COLO829 (cell line): ENCODE measurements at regions not wholly inside any gene's neighbourhood (a gene's known extent, or its start where the extent isn't known, plus 50 kb on each side); places are given as distances from the start of the nearest gene placed in this dataset.

Experiments
- DNase-seq: peaks from one replicate; pipeline ENCODE4 v3.0.0; 2012; ENCODE audit warnings: low spot score

DNA sequence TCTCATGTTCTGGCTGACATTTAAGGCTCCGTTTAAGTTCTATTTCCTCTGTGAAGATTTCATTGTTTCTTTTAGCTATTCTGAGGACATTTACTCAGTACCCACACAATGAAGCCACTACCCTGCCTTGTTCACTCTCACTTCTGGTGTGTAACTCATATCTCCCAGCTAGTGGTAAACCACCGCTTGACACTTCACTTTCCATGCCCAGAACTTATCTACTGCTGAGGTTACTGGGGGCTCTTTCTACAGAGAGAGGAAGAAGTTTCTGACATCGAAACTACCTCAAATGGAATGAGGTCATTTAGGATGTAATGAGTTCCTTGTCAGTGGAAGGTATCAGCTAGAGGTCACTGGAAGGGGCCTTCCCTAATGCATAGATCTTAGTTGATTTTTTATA, 501.5 kb downstream of the DMAC1 start:
- DNase-seq = no peak

DNA sequence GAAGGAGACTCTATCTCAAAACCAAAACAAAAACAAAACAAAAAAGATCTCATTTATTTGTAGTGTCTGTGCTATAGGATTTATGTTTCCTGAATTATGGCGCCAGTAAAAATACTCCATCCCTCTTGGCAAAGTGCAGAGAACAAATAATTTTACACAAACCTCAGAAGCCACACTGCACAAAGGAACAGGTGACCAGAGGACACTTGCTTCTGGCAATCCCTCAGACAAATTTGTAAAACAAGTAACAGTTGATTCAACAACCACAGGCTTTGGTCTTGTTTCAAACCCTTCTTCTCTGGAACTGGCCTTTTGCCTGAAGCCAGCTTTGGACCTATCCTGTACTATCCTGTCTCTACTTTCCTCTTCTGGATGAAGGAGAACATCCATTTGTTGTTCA, 502.1 kb downstream of the DMAC1 start:
- DNase-seq = no peak

DNA sequence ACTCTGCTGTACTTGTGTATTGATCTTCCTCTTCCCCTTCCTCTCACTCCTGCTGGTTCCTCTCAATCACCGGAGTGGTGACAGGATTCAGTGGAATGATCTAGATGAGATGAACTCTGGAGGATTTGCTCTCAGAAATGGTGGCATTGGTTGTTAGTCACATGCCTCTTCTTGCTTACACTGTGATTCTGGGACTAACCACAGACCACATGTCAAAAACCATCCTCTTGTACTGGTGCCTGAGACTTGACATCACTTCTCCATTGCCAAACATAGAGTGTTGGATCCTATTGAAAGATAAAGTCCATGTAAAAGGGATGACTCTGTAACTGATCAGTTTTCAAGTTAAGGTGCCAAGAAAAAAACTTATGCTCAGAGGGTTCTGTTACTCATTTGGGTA, 506.5 kb downstream of the DMAC1 start:
- DNase-seq = no peak

DNA sequence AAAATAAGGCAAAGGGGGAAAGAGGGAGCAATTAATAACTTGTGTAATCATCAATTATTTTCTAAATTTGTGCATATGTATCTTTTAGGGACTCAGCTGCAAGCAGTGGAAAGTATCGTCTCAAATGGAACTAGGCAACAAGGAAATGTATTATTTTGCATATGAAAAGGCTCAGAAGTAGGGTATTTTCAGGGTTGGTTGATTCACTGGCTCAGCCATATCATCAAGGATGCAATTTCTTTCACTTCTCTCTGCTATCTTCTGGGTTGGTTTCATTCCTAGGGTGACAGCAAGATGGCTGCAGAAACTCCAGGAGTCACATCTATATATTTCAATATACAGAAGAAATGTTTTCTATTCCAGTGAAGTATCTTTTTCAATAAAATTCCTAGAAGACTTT, 509.8 kb downstream of the DMAC1 start:
- no peak for DNase-seq

DNA sequence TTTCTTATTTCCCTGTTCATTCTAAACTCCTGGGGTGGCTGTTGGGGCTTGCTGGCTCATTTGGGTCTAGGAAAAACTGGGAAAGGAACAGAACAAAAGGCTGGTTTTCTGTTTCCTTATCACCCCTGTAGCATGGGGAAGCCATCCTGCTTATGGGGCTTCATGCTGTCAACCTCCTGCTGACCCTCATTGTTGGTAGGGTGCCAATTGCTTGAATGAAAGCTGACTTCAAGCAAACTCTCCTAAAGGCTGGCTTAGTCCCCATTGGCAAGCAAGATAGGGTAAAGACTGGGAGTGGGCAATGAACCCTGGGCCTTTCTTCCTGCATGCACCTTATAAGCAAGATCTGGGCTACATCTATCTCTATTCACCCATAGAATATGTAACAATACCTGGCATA, 511.6 kb downstream of the DMAC1 start:
- no peak for DNase-seq

DNA sequence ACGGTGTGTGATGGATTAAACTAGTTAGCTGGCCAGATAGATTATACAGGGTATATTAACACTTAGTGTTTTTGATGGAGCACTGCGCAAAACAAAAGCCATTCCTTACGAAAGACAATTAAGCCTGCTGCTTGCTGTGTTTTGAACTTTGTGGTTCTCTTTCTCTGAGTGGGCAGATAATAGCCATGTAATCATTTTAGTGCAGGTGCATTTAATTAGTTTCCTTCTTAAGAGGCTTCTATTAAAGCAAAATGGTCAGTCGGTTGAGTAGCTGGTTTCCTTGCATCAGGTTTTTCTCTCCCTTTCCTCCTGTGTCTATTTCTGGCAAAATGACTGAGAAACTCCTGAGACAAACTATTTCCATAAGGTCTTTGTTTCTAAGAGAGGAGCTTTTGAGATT, 512.5 kb downstream of the DMAC1 start:
- no peak for DNase-seq

DNA sequence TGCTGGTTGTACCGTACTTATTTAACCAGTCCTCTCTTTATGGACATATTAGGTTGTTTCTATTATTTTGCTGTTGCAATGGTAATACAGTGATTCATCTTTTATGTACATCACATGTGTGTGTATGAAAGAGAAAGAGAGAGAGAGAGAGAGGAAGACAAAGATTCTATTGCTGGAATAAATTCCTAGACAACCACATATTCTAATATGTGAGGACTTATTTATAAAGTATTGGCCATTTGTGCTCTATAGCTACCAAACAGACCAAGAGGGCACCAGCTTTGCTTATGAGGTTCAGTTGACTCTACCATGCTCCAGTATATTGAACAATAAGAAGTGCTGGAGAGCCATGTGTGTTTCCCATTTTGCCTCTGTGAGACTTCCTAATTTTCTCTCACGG, 513.5 kb downstream of the DMAC1 start:
- peak; percentile 3 for DNase-seq

DNA sequence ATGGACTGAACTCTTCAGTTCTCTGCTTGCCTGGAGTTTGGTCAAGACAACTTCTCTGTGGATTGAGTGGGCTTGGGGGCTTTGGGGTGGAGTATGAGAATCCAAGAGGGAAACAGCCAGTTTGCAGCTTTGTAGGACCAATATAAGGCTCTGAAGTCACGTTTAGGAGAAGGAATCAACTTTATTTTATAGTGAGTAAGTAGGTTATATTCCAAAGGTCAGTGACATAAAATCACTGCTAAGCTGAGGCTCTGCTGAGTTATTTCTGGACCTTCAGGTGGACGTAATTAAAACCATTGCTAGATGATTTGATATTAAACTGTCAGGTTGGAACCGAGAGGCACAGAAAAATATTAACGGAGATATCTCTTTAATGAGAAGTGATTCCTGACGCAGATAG, 514.4 kb downstream of the DMAC1 start:
- no peak for DNase-seq

DNA sequence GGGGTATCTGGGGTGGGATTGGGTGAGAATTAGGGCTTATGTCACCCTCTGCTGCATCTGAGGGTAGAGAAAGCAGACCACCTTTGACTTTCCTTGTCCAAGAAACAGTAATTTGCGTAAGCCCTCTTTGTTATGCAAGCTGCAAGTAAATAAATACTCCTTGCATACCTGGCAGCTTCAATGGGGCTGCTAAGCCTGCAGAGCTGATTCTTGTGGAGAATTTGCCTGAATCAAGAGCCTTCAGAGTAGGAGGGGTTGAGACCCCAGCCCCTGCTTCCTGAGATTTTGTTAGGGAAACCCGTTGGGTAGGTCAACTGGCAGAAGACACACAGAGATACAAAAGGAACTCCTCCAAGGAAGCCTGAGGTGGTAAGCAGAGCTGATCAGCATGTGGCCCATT, 515.1 kb downstream of the DMAC1 start:
- no peak for DNase-seq

DNA sequence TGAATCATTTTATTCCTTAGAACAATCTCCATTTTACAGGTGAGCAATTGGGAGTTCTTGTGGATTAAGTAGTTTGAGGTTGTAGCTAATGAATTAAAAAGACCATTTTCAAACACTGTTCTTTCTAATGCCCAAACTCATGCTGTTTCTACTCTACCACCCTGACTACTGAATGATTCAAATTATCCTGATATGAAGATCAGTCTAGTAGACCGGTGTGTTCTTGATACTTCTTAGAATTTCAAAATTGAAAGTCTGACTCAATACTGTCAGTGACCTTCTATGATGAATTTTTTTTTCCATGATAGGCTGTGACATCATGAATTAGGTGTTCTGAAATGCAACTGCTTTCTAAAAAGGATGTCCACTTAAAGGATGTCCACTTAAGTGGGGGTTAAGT, 515.5 kb downstream of the DMAC1 start:
- no peak for DNase-seq

DNA sequence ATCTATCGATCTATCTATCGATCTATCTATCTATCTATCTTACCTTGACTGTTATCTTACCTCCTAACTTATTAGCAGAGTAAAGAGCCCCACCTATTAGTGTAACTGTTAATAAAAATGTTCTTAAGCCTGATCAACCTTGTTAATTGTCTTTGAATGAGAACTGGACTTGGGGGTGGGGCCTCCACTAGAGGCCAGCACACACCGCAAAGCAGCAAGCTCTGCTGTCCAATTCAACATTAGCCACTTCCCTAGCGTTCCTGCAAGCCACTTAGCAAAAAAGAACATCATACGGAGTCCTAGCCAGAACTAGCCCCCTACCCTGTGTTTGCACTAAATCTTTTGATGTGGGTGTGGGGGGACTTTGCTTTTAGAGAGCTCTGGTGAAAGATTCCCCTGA, 515.8 kb downstream of the KDM4C start:
- peak; percentile 6 for DNase-seq

DNA sequence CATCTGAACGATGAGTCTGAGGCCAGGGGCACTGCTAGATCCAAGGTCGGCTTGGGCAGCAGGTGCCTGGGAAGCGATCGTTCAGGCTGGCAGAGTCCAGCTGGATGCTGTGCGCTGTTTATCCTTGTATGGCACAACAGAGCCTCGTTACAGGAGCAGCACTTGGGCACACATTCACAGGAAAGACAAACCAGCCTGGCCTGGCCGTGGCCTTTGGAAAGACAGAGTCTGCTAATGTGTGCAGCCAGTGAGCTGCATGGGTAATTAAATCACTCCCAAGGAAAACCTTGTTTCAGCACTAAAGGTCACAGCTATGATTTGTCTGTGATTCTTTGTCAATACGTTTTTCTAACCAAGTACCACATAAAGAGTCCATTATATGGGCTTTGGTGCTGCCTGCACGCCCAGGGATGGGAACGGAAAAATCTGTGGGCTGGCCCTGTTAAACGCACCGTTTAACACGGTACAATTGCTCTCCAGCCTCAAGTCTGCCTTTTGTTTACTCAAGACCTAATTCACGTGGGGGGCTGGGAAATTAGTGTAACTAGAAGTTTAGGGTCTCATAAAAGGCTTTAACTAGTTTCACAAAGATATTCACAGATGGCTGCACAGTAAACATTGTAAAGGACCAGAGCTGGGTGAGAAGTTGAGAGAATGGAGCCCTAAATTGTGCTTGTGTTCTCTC, 509.3 kb downstream of the KDM4C start:
- peak; percentile 72 for DNase-seq

DNA sequence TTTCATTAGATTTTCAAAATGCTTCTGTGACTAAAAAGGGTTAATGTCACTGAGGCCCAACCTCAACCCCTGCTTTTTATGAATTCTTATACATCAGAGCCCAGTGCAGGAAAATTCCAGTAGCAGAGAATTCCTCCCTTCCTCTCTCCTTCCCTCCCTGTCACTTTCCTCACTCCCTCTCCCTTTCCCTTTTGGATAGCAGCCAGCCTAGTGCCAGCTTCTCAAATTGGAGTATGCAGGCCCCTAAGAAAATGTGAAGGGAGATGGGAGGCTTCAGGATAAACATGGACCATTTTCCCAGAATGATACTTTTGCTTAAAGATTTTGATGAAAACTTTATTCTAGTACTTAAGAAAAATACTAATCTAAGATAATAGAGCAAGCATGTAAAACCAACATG, 507.4 kb downstream of the KDM4C start:
- no peak for DNase-seq

DNA sequence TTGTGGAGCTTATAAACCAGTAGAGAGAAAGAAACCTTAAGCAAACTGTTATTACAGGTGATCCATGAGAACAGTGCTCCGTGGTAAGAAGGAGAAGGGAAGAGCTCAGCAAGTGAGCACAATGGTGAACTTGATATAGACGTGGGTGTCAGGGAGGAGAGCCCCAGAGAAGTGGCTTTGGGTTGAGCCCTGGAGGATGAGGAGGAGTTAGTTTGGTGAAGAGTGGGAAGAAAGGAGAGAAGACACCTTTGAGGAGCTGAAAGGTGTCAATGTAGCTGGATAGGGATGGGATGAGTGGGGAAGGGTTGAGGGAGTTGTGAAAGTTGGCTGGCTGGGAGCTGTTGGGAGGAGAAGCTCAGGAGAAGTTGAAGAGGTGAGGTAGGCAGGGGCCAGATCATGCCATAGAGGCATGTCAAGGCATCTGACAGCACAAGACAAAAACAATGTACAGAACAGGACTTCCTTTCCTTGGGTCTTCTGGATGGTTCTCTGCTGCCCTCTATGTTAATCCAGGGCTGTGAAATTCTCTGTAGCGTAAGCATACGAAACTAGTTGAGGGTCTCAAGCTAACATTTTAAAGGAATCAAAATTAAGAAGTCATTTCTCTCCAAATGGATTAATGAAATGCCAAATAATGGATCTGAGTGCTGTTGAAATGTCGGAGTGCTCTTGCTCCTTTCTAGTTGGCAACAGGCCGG, 501.9 kb downstream of the KDM4C start:
- DNase-seq = no peak

DNA sequence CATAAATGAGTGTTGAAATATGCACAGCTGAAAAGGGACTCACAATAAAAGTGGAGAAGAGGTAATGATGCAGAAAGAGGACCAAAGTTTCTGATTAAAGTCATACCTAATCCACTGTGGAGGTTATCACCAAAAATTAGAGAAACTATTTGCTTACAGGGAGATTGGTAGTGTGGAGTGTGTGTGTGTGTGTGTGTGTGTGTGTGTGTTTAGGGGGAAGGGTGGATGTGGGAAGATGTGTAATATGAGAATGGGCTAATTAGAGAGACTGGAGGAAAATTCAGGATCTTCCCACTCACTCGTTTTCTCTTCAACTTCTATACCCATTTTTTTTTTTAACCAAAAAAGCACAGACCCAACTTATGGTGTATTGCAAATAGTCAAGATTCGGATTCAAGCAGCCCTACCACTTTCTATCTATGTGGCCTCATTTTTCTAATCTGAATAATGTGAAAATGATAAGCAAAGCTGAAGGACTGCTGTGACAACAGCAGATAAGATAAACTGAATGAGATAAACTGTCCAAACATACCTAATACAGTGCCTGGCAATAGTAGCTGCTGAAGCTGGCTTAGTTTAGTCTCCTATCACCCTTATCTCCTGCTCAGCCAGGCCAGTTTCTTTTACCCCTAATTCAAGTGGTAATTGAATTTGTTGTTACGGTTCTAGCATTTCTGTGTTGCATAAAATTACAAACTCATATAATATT, 501.1 kb downstream of the KDM4C start:
- no peak for DNase-seq

DNA sequence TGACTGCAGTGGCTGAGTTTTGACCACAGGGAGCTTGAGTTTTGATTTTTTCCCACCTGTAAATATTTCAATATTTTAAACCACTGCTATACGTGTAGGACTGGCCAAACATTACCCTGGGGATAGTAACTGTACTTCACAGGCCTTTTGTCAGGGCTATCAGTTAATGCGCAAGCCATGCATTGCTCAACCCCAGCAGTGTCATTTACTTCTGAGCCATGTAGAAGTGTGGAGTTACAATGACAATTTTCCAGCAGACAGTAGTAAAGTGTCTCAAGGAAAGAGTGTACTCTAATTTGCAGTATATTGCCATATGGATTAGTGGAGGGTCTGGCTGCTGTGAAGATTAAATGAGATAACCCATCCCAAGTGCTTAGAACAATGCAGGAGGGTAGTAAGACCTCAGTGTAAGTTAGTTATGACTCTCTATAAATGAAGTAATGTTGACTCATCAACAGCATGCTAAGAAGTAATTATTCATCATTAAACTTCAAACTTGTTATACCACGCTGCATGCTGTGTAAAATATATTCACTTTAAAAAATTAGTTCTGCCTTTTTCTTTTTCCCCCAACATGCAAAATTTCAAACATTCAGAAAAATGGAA, 489.2 kb downstream of the KDM4C start:
- DNase-seq = no peak

DNA sequence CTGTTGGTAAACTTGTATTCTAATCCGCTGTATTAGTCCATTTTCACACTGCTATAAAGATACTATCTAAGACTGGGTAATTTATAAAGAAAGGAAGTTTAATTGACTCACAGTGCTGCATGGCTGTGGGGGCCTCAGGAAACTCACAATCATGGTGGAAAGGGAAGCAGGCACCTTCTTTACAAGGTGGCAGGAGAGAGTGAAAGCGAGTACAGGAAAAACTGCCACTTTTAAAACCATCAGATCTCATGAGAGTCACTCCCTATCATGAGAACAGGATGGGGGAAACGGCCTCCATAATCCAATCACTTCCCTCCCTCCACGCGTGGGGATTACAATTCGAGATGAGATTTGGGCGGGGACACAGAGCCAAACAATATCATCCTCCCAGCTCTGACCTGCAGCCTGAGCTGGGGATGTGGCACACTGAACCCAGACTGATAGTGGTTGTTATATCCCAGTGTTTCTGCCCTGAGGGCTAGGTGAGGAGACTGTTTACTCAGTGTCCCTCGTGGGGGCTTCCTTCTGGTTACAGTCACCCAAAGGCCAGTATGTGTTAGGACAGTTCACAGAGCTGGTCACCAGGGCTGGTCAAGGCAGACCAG, 488.3 kb downstream of the KDM4C start:
- DNase-seq = no peak

DNA sequence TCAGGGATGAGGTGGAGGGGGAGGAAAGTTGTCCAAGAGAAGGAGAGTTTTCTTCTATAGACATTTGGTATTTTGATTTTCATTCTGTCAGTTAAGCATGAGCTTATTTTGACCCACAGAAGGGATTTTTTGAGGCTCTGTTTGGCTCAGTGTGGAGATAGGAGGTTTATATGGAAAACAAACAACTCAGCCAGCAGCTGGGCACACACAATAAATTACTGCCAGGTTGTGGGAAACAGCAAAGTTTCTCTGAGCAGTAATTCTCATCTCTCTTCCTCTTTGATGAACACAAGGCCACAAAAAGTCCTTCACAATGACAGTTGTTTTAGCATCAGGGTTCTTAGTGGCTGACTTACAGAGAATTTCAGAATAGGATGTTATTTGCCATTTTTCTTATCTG, 486.1 kb downstream of the KDM4C start:
- DNase-seq = no peak

DNA sequence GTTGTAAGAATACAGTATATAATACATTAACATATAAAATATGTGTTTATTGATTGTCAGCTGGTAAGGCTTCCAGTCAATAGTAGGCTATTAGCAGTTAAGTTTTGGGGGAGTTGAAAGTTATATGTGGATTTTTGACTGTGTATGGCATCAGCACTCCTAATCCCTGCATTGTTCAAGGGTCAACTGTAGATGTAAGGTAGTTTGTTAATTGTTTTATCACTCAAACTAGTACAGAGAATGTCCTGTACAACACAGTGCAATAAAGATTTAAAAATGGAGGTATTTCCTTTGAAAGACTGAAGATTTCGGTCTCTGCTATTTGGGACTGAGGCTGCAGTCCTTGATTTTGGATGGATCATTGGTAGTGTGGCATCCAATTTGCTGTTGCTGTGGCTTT, 484.4 kb downstream of the KDM4C start:
- no peak for DNase-seq

DNA sequence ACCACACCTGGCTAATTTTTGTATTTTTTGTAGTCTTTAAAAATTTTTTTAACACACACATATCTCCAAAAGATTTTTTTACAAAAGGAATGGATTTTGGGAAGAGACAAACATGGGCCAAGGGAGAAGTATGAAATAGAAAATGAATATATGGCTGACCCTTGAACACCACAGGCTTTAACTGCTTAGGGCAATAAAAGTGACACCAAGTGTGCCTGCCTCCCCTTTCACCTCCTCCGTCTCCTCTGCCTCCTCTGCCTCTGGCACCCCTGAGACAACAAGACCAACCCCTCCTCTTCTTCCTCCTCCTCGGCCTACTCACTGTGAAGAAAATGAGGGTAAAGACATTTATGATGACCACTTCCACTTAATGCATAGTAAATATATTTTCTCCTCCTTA, 483.9 kb downstream of the KDM4C start:
- no peak for DNase-seq

DNA sequence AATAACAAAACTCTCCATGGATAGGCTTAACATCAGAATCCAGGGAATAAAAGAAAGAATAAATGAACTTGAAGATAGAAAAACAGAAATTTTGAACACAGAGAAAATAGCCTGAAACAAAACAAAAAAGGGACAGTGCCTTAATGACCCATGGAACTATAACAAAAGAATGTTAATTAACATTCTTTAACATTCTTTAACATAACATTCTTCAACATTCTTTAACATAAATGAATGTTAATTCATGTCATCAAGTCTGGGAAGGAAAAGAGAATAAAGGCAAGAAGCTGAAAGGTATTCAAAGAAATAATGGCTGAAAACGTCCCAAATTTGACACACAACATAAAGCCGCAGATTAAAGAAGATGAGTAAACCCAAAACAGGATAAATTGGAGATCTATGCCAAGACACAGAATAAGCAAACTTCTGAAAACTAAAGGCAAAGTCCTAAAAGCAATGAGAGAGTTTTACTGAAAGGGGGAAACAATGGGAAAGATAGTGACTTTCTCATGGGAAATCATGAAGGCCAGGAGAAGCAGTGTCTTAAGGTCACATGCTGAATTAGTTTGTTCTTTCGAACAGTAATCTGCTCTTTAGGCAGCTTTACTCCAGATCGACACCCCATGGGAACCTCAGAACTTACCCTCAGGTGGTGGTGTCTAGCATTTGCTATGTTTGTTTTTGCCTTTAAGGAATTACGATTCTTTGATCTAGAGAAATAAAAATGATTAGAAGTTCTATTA, 483.0 kb downstream of the KDM4C start:
- DNase-seq = no peak

DNA sequence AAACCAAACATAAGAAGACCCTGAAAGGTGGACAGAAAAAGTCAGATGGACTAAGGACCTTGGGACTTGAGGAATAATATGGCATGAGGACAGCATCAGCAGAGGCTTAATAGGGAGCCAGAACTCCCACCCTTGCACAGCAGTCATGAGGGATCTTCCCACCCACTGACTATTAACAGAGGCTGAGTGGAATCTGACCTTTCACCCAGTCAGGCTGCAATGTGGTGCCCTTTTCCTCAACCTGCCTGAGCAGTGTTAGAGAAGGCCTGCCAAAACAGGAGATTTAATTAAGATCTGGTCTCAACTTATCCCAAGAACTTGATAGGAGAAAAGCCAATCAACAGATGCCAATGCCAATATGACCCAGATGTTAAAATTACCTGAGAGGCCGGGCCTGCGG, 481.9 kb downstream of the KDM4C start:
- no peak for DNase-seq
